Spinal cord (tissue), 10 donors: ENCODE measurements at regions not wholly inside any gene's neighbourhood (a gene's known extent, or its start where the extent isn't known, plus 50 kb on each side); places are given as distances from the start of the nearest gene placed in this dataset. TPM values are rescaled to one million over a fixed set of nuclear protein-coding genes. Genes with fewer than 3 reads are reported as not detected.

Source experiments
- DNase-seq, 6 donors: peaks; one replicate each; pipeline versions ENCODE4 v3.0.0 to v3.0.0-alpha.2; 2013 to 2015; ENCODE audit warnings: low spot score in 6 of 6, low read depth in 4 of 6
- H3K27ac ChIP-seq: one replicate; pipeline ENCODE4 v1.5.1; 2013; ENCODE audit warnings: low read depth, low read length, control low read depth
- H3K27me3 ChIP-seq: one replicate; pipeline ENCODE4 v1.6.1; 2013; ENCODE audit warnings: low read length; ENCODE audit not compliant: control insufficient read depth, insufficient read depth
- H3K36me3 ChIP-seq: one replicate; pipeline ENCODE4 v1.6.1; 2013; ENCODE audit warnings: low read length; ENCODE audit not compliant: control insufficient read depth, insufficient read depth
- H3K4me1 ChIP-seq: one replicate; pipeline ENCODE4 v1.6.1; 2013; ENCODE audit warnings: low read length; ENCODE audit not compliant: control insufficient read depth, insufficient read depth
- H3K4me3 ChIP-seq: one replicate; pipeline ENCODE4 v1.5.1; 2013; ENCODE audit warnings: low read depth, low read length, control low read depth
- H3K9me3 ChIP-seq: one replicate; pipeline ENCODE4 v1.6.1; 2013; ENCODE audit warnings: low read length; ENCODE audit not compliant: control insufficient read depth, insufficient read depth
- WGBS: methylation state at CpG from one replicate; pipeline ENCODE4 v1.1.5; 2013; ENCODE audit warnings: missing lambda C conversion rate; ENCODE audit not compliant: insufficient coverage; 5-methylcytosine and 5-hydroxymethylcytosine counted together
- small RNA-seq: library from RNA; depleted of rRNA; stranded (forward); fragments of <200 nt; gene quantifications from one replicate; pipeline ENCODE3, GENCODE V24; 2014; ENCODE audit warnings: low replicate concordance
- donor health status: healthy.

- Histone ChIP-seq H3K36me3 (no peaks in the 10 kb centered on the region), H3K27me3 (no peaks in the 10 kb centered on the region), H3K9me3 (peaks cover 2% of the 10 kb centered on the region), H3K4me3 (no peak overlapping the region), H3K4me1 (no peaks in the 10 kb centered on the region), H3K27ac (no peak overlapping the region)
- 100% methylated on average over 1 of the region's 1 CpG for WGBS
- DNase-seq = no peak
Measured at GRCh38 chr3:25365636-25366035, 62.4 kb upstream of the RARB start.

- no peaks in the 10 kb centered on the region for H3K27me3 ChIP-seq
- peak in 1 of 6 donors; percentile 35 for DNase-seq
- H3K4me1 ChIP-seq = no peaks in the 10 kb centered on the region
- peaks cover 2% of the 10 kb centered on the region for H3K9me3 ChIP-seq
- WGBS = no CpG with 5 or more reads among the region's 1 CpG
- no peaks in the 10 kb centered on the region for H3K36me3 ChIP-seq
- no peak overlapping the region for H3K4me3 ChIP-seq
- no peak overlapping the region for H3K27ac ChIP-seq
Measured at GRCh38 chr3:25367025-25367424, 61.0 kb upstream of the RARB start.

- H3K27ac ChIP-seq = no peak overlapping the region
- no peaks in the 10 kb centered on the region for H3K9me3 ChIP-seq
- H3K4me3 ChIP-seq = no peak overlapping the region
- no peaks in the 10 kb centered on the region for H3K27me3 ChIP-seq
- no peaks in the 10 kb centered on the region for H3K4me1 ChIP-seq
- no peak for DNase-seq
- no CpG with 5 or more reads among the region's 3 CpGs for WGBS
- H3K36me3 ChIP-seq = no peaks in the 10 kb centered on the region
Measured at GRCh38 chr3:25372167-25372566, 55.9 kb upstream of the RARB start.

GRCh38 chr3:25376340-25376739 lies 51.7 kb upstream of the RARB start:
- Histone ChIP-seq H3K27me3 (no peaks in the 10 kb centered on the region), H3K27ac (no peak overlapping the region), H3K4me1 (no peaks in the 10 kb centered on the region), H3K36me3 (no peaks in the 10 kb centered on the region), H3K9me3 (no peaks in the 10 kb centered on the region), H3K4me3 (no peak overlapping the region)
- no peak for DNase-seq
- no CpG with 5 or more reads among the region's 4 CpGs for WGBS

GRCh38 chr3:25377042-25377441 lies 51.0 kb upstream of the RARB start:
- Histone ChIP-seq H3K4me3 (no peak overlapping the region), H3K4me1 (no peaks in the 10 kb centered on the region), H3K27me3 (no peaks in the 10 kb centered on the region), H3K27ac (no peak overlapping the region), H3K36me3 (no peaks in the 10 kb centered on the region), H3K9me3 (no peaks in the 10 kb centered on the region)
- no peak for DNase-seq
- WGBS = 69% methylated on average over 2 of the region's 2 CpGs

Small RNA genes lying in the stretch of these regions (small RNA-seq; reads per million reads assigned to genes)
- gene RN7SL216P = 0.12 reads per million
- gene RNA5SP125 = not detected
- gene RNA5SP126 = not detected
